ENCODE measurements at regions not wholly inside any gene's neighbourhood (a gene's known extent, or its start where the extent isn't known, plus 50 kb on each side); places are given as distances from the start of the nearest gene placed in this dataset.

DNA sequence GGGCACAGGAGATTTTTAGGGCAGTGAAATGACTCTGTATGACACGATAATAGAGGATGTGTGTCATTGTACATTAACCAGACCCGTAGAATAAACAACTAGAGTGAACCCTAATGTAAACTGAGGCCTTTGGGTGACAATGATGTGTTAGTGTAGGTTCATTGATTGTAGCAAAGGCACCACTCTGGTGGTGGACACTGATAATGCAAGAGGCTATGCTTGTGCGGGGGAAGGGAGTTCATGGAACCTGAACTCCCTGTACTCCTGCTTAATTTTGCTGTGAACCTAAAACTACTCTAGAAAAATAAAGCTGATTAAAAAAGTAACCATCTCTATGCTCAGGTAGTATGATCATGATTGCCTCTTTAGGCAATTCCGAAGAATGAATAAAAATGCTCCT lies 96.3 kb upstream of the VIPR2 start:
- no peak for TF ChIP-seq CTCF (conservative IDR thresholded peaks at IDR 0.05; ENCODE audit: low read depth)
- ChIA-PET POLR2A (ENCODE audit: low non-redundant PET) (no interaction called here), CTCF (no interaction called here)
- H3K27ac ChIP-seq: no peak overlapping the region
- no peak for DNase-seq (ENCODE audit: low spot score)

DNA sequence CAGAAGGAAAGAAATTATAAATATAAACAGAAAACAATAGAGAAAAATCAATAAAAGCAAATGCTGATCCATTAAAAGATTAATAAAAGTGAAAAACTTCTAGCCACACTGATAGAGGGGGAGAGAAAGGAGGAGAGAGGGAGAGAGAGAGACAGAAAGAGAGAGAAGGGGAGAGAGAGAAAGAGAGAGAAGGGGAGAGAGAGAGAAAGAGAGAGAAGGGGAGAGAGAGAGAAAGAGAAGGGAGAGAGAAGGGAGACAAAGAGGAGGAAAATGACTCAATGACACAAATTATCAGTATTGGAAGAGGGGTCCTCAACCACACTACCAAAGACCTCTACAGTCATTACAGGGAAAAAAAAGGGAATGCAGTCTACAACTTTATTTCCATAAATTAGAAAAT lies 94.4 kb upstream of the VIPR2 start:
- ChIA-PET CTCF (no interaction called here), POLR2A (ENCODE audit: low non-redundant PET) (no interaction called here)
- no peak for TF ChIP-seq CTCF (conservative IDR thresholded peaks at IDR 0.05; ENCODE audit: low read depth)

GRCh38 chr7:159238541-159238940 lies 93.9 kb upstream of the VIPR2 start:
- CTCF ChIA-PET: no interaction called here

More for the DNA sequence above, 94.4 kb upstream of the VIPR2 start:
- no peak overlapping the region for H3K27ac ChIP-seq
- DNase-seq (ENCODE audit: low spot score): no peak

DNA sequence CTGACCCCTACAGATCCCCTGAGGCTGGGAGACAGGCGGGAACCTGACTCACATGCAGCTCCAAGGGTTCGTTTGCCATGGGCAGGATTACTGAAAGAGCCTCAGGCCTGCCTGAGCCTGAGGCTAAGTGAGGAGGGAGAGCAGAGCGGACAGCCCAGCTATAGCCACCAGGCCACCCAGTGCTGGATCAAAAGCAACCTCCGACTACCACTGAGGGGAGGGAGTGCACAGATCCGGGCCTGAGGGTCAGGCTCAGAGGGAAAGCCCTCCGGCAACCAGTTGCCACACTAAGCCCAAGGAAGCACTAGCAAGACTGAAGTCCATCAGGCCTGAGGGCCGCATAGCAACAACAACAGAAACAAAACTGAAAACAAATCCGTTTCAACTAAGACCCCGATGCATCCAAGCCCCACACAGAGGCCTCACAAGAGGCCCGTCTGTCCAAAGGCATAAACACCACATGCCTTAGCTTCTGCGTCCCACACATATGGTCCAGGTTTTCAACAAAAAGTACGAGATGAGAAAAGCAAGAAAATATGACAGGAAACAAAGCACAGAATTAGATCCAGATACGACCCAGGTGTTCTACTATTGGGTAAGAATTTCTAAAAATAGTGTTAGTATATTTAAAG lies 92.5 kb upstream of the VIPR2 start:
- ChIA-PET POLR2A (ENCODE audit: low non-redundant PET) (no interaction called here), CTCF (no interaction called here)
- H3K27ac ChIP-seq: no peak overlapping the region
- no peak for DNase-seq (ENCODE audit: low spot score)
- TF ChIP-seq CTCF (conservative IDR thresholded peaks at IDR 0.05; ENCODE audit: low read depth): no peak

More at GRCh38 chr7:159238541-159238940, 93.9 kb upstream of the VIPR2 start:
- DNase-seq (ENCODE audit: low spot score): no peak
- POLR2A ChIA-PET (ENCODE audit: low non-redundant PET): no interaction called here
- no peak for TF ChIP-seq CTCF (conservative IDR thresholded peaks at IDR 0.05; ENCODE audit: low read depth)
- H3K27ac ChIP-seq: no peak overlapping the region

GRCh38 chr7:159231017-159231416 lies 86.3 kb upstream of the VIPR2 start:
- TF ChIP-seq CTCF (conservative IDR thresholded peaks at IDR 0.05; ENCODE audit: low read depth): no peak
- POLR2A ChIA-PET (ENCODE audit: low non-redundant PET): no interaction called here
- no peak overlapping the region for H3K27ac ChIP-seq
- DNase-seq (ENCODE audit: low spot score): no peak
- CTCF ChIA-PET: no interaction called here

GRCh38 chr7:159229683-159230475 lies 85.2 kb upstream of the VIPR2 start:
- POLR2A ChIA-PET (ENCODE audit: low non-redundant PET): no interaction called here
- H3K27ac ChIP-seq: no peak overlapping the region
- CTCF ChIA-PET: no interaction called here
- DNase-seq (ENCODE audit: low spot score): no peak
- TF ChIP-seq CTCF (conservative IDR thresholded peaks at IDR 0.05; ENCODE audit: low read depth): no peak

Data from RWPE1 (cell line).